ENCODE measurements at regions not wholly inside any gene's neighbourhood (a gene's known extent, or its start where the extent isn't known, plus 50 kb on each side); places are given as distances from the start of the nearest gene placed in this dataset.

DNA sequence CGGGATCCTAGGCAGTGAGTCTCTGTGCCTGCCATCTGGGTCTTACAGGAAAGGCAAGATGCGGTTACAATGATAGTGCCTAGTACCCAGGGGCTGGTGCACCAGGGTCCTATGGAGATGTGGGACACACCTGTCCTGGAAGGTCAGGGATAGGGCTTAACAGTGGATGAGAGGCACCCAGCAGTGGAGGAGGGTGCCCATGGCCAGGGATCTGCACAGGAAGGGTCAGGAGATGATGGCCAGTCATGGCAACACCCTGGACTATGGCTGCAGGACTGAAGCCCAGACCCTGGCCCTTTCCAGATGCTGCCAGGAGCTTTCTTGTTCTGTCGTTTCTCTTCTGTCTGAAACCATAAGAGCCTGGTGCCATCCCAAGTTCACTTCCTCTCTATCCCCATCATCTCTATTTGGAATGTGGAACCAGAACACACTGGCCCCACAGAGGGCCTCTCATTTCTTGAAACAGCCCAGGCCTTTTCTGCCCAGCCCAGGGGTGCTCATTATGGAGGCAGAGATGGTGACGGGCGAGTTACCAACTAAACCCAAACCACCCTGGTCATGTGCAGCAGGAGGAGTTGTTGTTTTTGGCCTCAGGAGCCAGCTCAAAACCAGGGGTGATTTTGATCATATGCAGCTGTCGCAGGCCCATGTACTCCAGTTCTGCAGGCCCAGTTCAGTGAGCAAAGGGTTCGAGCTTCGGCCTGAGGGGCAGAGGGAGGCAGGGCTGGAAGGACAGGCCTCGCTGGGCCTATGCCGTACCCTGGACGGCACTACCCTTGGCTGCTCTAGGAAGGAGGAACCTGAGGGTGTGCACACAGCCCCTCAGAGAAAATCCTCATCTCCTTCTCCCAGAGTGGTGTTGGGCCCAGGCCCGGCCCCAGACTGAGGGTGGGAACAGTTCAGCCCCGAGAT, 52.6 kb upstream of the GDF10 start:
- no peak for DNase-seq
- no peaks in the 10 kb centered on the region for H3K36me3 ChIP-seq (ENCODE audit: low read depth, missing control alignments)
- intact Hi-C loops (cut with DNase I; ENCODE audit: low total_unique reads): no loop called here
- WGBS, 2 donors: 86 to 93% methylated on average over 6 to 13 of the region's 13 CpGs
- no peak overlapping the region for H3K27ac ChIP-seq
- H3K4me1 ChIP-seq: no peaks in the 10 kb centered on the region
- H3K27me3 ChIP-seq: no peaks in the 10 kb centered on the region
- TF ChIP-seq, protein P1, sequence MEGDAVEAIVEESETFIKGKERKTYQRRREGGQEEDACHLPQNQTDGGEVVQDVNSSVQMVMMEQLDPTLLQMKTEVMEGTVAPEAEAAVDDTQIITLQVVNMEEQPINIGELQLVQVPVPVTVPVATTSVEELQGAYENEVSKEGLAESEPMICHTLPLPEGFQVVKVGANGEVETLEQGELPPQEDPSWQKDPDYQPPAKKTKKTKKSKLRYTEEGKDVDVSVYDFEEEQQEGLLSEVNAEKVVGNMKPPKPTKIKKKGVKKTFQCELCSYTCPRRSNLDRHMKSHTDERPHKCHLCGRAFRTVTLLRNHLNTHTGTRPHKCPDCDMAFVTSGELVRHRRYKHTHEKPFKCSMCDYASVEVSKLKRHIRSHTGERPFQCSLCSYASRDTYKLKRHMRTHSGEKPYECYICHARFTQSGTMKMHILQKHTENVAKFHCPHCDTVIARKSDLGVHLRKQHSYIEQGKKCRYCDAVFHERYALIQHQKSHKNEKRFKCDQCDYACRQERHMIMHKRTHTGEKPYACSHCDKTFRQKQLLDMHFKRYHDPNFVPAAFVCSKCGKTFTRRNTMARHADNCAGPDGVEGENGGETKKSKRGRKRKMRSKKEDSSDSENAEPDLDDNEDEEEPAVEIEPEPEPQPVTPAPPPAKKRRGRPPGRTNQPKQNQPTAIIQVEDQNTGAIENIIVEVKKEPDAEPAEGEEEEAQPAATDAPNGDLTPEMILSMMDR (IDR thresholded peaks at IDR 0.05): no peak
- TF ChIP-seq POLR2A (IDR thresholded peaks at IDR 0.05): no peak
- no peak overlapping the region for H3K4me3 ChIP-seq
- no peaks in the 10 kb centered on the region for H3K9me3 ChIP-seq

DNA sequence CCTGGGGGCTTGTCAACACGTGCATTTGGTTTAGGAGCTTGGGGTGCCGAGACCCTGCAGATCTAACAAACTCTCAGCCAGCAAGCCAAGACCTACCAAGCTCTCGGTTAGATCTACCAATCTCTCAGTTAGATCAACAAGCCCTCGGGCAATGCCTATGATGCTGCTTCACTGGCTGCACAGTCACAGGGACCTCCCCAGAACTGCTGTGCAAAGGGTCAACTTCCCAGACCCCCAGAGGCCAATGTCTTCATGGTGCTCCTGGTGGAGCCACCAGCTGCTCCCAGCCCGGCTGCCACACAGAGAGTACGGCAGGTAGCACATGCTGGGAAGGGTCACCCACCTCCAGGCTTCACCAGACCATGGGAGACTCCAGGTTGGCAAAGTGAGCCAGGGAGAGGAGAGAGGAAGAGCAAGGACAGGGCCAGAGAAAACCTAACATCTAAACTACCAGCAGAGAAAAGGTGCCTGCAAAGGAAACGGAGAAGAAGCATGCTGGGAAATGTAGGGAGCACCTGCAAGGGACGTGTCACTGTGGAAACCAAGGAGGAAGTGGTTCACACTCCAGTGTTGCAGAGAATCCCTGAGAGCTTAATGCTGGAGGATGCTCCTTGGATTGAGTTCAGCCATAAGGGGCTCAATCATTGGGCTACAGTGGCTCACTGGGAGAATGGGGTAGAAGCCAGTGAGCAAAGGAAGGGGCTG, 51.5 kb upstream of the GDF10 start:
- 81 to 97% methylated on average over 5 to 8 of the region's 8 CpGs for WGBS, 2 donors
- Histone ChIP-seq H3K27me3 (no peaks in the 10 kb centered on the region), H3K27ac (no peak overlapping the region), H3K4me1 (no peaks in the 10 kb centered on the region), H3K4me3 (no peak overlapping the region), H3K9me3 (no peaks in the 10 kb centered on the region), H3K36me3 (ENCODE audit: low read depth, missing control alignments) (no peaks in the 10 kb centered on the region)
- TF ChIP-seq POLR2A (IDR thresholded peaks at IDR 0.05): no peak
- TF ChIP-seq, protein P1 (IDR thresholded peaks at IDR 0.05): no peak
- DNase-seq: no peak
- intact Hi-C loops (cut with DNase I; ENCODE audit: low total_unique reads): no loop called here

DNA sequence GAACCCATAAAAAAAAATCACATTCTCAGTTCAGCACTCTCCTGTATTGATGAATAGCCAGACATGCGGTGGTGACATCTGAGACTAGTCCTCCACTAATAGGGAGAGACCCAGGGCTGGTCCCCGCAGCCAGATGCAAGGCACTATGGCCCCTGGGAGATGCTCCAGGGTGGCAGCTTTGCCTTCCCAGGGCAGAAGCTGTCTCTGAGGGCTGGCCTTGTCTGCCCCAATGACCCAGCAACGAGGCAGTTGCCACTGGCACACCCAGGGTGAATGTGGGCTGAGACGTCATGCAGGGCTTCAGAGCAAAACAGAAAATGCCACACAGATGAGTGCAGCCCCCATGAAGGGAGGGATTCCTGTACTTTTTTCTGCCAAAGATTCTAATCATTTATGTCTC, 50.1 kb upstream of the GDF10 start:
- no peaks in the 10 kb centered on the region for H3K9me3 ChIP-seq
- no peak for DNase-seq
- no peak overlapping the region for H3K27ac ChIP-seq
- TF ChIP-seq POLR2A (IDR thresholded peaks at IDR 0.05): no peak
- TF ChIP-seq, protein P1 (IDR thresholded peaks at IDR 0.05): no peak
- WGBS, 2 donors: 83 to 96% methylated on average over 3 to 4 of the region's 4 CpGs
- no peaks in the 10 kb centered on the region for H3K27me3 ChIP-seq
- no peaks in the 10 kb centered on the region for H3K36me3 ChIP-seq (ENCODE audit: low read depth, missing control alignments)
- H3K4me3 ChIP-seq: no peak overlapping the region
- H3K4me1 ChIP-seq: no peaks in the 10 kb centered on the region
- intact Hi-C loops (cut with DNase I; ENCODE audit: low total_unique reads): no loop called here
